Kidney epithelial cell (primary cell): ENCODE measurements at regions not wholly inside any gene's neighbourhood (a gene's known extent, or its start where the extent isn't known, plus 50 kb on each side); places are given as distances from the start of the nearest gene placed in this dataset.

ENCODE experiments used
- DNase-seq: peaks from one replicate; pipeline ENCODE4 v3.0.0-alpha.2; 2010; ENCODE audit warnings: low read depth
- H3K27me3 ChIP-seq: 2 replicates; pipeline ENCODE4 v1.6.0; 2011; ENCODE audit warnings: low read length; ENCODE audit not compliant: control insufficient read depth, insufficient read depth
- H3K36me3 ChIP-seq: 2 replicates; pipeline ENCODE4 v1.5.1; 2011; ENCODE audit warnings: low read length; ENCODE audit not compliant: control insufficient read depth, insufficient read depth
- H3K4me3 ChIP-seq: 2 replicates; pipeline ENCODE4 v1.5.1; 2011; ENCODE audit warnings: low read depth, mild to moderate bottlenecking, control low read depth, low read length
- CTCF ChIP-seq: IDR thresholded peaks from 2 replicates; pipeline ENCODE4 v1.5.1; 2011; ENCODE audit warnings: mild to moderate bottlenecking, moderate library complexity, low read length, control low read depth, inconsistent platforms; ENCODE audit not compliant: insufficient read depth, poor library complexity, severe bottlenecking

- TF ChIP-seq CTCF = no peak
- Histone ChIP-seq H3K36me3 (no peaks in the 10 kb centered on the region), H3K27me3 (no peaks in the 10 kb centered on the region), H3K4me3 (no peak overlapping the region)
- no peak for DNase-seq
Measured at GRCh38 chr21:23016617-23017016, 2018.4 kb downstream of the NCAM2 start.

- Histone ChIP-seq H3K4me3 (no peak overlapping the region), H3K27me3 (no peaks in the 10 kb centered on the region), H3K36me3 (no peaks in the 10 kb centered on the region)
- no peak for DNase-seq
- TF ChIP-seq CTCF = no peak
Measured at GRCh38 chr21:23017989-23018388, 2019.8 kb downstream of the NCAM2 start.

- no peak for TF ChIP-seq CTCF
- DNase-seq = no peak
- Histone ChIP-seq H3K27me3 (no peaks in the 10 kb centered on the region), H3K36me3 (no peaks in the 10 kb centered on the region), H3K4me3 (no peak overlapping the region)
Measured at GRCh38 chr21:23020969-23021368, 2022.8 kb downstream of the NCAM2 start.

GRCh38 chr21:23021481-23021880 lies 2023.3 kb downstream of the NCAM2 start:
- no peak for TF ChIP-seq CTCF
- H3K4me3 ChIP-seq = no peak overlapping the region
- no peak for DNase-seq
- no peaks in the 10 kb centered on the region for H3K36me3 ChIP-seq
- no peaks in the 10 kb centered on the region for H3K27me3 ChIP-seq

- DNase-seq = no peak
- no peaks in the 10 kb centered on the region for H3K27me3 ChIP-seq
Measured at GRCh38 chr21:23026878-23027277, 2028.7 kb downstream of the NCAM2 start.

More at GRCh38 chr21:23026878-23027277, 2028.7 kb downstream of the NCAM2 start:
- no peak for TF ChIP-seq CTCF
- H3K36me3 ChIP-seq = no peaks in the 10 kb centered on the region
- H3K4me3 ChIP-seq = no peak overlapping the region
